Epithelial cell of esophagus (primary cell): ENCODE measurements at regions not wholly inside any gene's neighbourhood (a gene's known extent, or its start where the extent isn't known, plus 50 kb on each side); places are given as distances from the start of the nearest gene placed in this dataset.
A peak's percentile ranks its signal among the peaks of the same experiment; 100 is the strongest.

Source experiments
- DNase-seq: peaks from one replicate; pipeline ENCODE4 v3.0.0; 2010; ENCODE audit warnings: low read depth
- H3K4me3 ChIP-seq: 2 replicates; pipeline ENCODE4 v1.5.1; 2011; ENCODE audit warnings: mild to moderate bottlenecking, low read length, control low read depth
- CTCF ChIP-seq: IDR thresholded peaks from 2 replicates; pipeline ENCODE4 v1.5.1; 2011; ENCODE audit warnings: low read depth, mild to moderate bottlenecking, low read length, control low read depth, inconsistent platforms; ENCODE audit not compliant: insufficient read depth; ENCODE audit errors: missing control alignments

- DNase-seq: no peak
These were observed 390.3 kb upstream of the DCN start for GRCh38 chr12:91572869-91573268.

GRCh38 chr12:91567100-91567485 is 384.5 kb upstream of the DCN start:
- no peak overlapping the region for H3K4me3 ChIP-seq
- no peak for TF ChIP-seq CTCF
- DNase-seq: peak; percentile 80

More at GRCh38 chr12:91572869-91573268, 390.3 kb upstream of the DCN start:
- no peak for TF ChIP-seq CTCF
- H3K4me3 ChIP-seq: no peak overlapping the region

DNA sequence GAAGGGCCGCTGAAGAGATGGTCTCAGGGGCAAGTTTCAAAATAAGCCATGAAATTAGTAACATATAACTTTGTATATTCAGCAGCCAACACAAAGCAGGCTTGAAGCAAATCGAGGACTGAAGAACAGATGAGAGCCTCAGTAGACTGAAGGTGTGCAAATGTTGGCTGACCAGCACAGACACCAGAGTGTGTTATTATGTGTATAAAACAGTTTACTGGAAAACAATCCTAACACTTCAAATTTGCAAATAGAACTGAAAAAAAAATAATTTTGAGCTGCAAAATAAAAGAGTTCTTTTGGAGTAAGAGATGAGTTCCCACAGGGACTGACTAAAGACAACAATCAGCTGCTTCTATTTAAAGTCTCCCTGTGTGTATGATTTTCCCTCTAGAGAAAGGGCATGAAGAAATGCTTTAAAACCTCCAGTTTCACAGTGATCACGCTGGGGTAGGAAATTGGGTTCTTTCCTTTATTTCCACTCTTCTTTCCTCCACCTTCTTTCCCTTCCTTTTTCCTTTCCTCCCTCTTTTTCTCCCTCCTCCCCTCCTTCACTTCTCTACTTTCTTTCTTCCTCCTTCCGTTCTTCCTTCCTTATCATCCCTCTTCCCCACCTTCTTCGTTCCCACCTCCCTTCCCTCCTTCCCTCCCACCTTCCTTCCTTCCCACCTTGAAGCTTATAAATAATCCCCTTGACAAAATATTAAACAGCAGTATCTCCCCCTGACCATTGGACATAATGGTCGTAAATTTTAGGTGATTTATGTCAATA is 383.9 kb upstream of the DCN start:
- DNase-seq: no peak
- no peak overlapping the region for H3K4me3 ChIP-seq
- no peak for TF ChIP-seq CTCF

- no peak for DNase-seq
- no peak for TF ChIP-seq CTCF
- H3K4me3 ChIP-seq: no peak overlapping the region
These were observed 383.2 kb upstream of the DCN start for GRCh38 chr12:91565846-91566245.

DNA sequence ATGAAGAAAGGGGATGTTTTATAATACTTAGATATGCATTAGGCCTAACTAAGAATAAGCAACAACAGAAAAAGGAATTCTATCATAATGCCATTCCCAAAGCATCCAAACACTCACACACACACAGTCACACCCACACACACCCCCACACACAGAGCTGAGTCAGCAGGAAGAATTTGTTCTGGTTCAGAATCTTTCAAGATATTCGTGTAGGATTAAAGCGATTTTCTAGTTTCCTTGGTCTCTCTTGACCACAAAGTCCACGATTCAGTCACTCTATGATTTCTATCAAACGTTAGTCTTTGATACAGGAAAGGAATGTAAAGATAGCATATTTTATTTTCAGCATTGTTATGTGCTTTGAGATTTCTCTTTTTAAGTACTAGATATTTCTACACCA is 382.6 kb upstream of the DCN start:
- no peak overlapping the region for H3K4me3 ChIP-seq
- DNase-seq: peak; percentile 51
- TF ChIP-seq CTCF: no peak

GRCh38 chr12:91563011-91563765 is 380.6 kb upstream of the DCN start:
- H3K4me3 ChIP-seq: no peak overlapping the region
- no peak for TF ChIP-seq CTCF
- DNase-seq: no peak
